WTC11 (cell line): ENCODE measurements at regions not wholly inside any gene's neighbourhood (a gene's known extent, or its start where the extent isn't known, plus 50 kb on each side); places are given as distances from the start of the nearest gene placed in this dataset.

Experiments
- ATAC-seq: fragments of 200-7000 bp; cut with Tn5 transposase; 2 replicates; pipeline ENCODE4 v1.10.0; 2021; ENCODE audit warnings: mild to moderate bottlenecking, moderate library complexity
- CTCF ChIA-PET: fragments of 300-600 bp; sonication (Branson Sonifier 250); formaldehyde crosslinking; loops from one replicate; lab custom pipeline; 2021; ENCODE audit warnings: antibody characterized with exemption; lab: Charles Lee
- POLR2A ChIA-PET: fragments of 350-600 bp; sonication (Branson Sonifier 250); formaldehyde crosslinking; loops from one replicate; lab custom pipeline; 2021; ENCODE audit warnings: antibody characterized with exemption; lab: Charles Lee
- DNase-seq: peaks from one replicate; pipeline ENCODE4 v3.0.0; 2021; ENCODE audit warnings: low spot score
- H3K27ac Mint-ChIP-seq: 2 replicates; pipeline ENCODE4 v1.8.0; 2021; ENCODE audit warnings: mixed read lengths
- H3K27me3 Mint-ChIP-seq: 2 replicates; pipeline ENCODE4 v1.8.0; 2021; ENCODE audit warnings: low read depth, mild to moderate bottlenecking, moderate library complexity, mixed read lengths
- H3K36me3 Mint-ChIP-seq: 2 replicates; pipeline ENCODE4 v1.8.0; 2021; ENCODE audit warnings: mixed read lengths
- H3K4me1 Mint-ChIP-seq: 2 replicates; pipeline ENCODE4 v1.8.0; 2022; ENCODE audit warnings: mixed read lengths
- H3K4me3 Mint-ChIP-seq: 2 replicates; pipeline ENCODE4 v1.8.0; 2021; ENCODE audit warnings: mild to moderate bottlenecking, moderate library complexity, mixed read lengths
- H3K9me3 Mint-ChIP-seq: 2 replicates; pipeline ENCODE4 v1.8.0; 2021; ENCODE audit warnings: mixed read lengths
- AFF4 ChIP-seq: sonication (generic); formaldehyde crosslinking; IDR thresholded peaks from 2 replicates; pipeline ENCODE4 v1.8.1; 2023; ENCODE audit warnings: mild to moderate bottlenecking, missing genetic modification reagents, borderline replicate concordance
- FOXJ3 ChIP-seq: sonication (generic); formaldehyde crosslinking; IDR thresholded peaks from 2 replicates; pipeline ENCODE4 v1.9.0; 2021; ENCODE audit warnings: missing genetic modification reagents, mild to moderate bottlenecking, borderline replicate concordance
- GABPB1 ChIP-seq: sonication (generic); formaldehyde crosslinking; IDR thresholded peaks from 2 replicates; pipeline ENCODE4 v1.8.1; 2023; ENCODE audit warnings: mild to moderate bottlenecking, missing genetic modification reagents
- HMGA2 ChIP-seq: fragments of 250-450 bp; sonication (Bioruptor Pico); IDR thresholded peaks from 2 replicates; pipeline ENCODE4 v1.4.0; 2021; ENCODE audit warnings: mild to moderate bottlenecking, moderate library complexity
- KAT7 ChIP-seq: sonication (generic); formaldehyde crosslinking; IDR thresholded peaks from 2 replicates; pipeline ENCODE4 v1.8.1; 2023; ENCODE audit warnings: missing genetic modification reagents, mild to moderate bottlenecking, borderline replicate concordance
- NFE2L1 ChIP-seq: sonication (generic); formaldehyde crosslinking; IDR thresholded peaks from 2 replicates; pipeline ENCODE4 v1.8.1; 2023; ENCODE audit warnings: missing genetic modification reagents
- RELA ChIP-seq: sonication (generic); formaldehyde crosslinking; IDR thresholded peaks from 2 replicates; pipeline ENCODE4 v1.8.1; 2022; ENCODE audit warnings: missing genetic modification reagents, mild to moderate bottlenecking, borderline replicate concordance
- SOX15 ChIP-seq: fragments of 250-450 bp; sonication (Bioruptor Pico); IDR thresholded peaks from 2 replicates; pipeline ENCODE4 v1.9.0; 2021; ENCODE audit warnings: mild to moderate bottlenecking
- TCF7 ChIP-seq: sonication (generic); formaldehyde crosslinking; IDR thresholded peaks from 2 replicates; pipeline ENCODE4 v1.8.0; 2022; ENCODE audit warnings: mild to moderate bottlenecking, low read depth, missing genetic modification reagents, moderate library complexity
- ZNF138 ChIP-seq: sonication (generic); formaldehyde crosslinking; conservative IDR thresholded peaks from 2 replicates; pipeline ENCODE4 v1.8.1; 2022; ENCODE audit warnings: mild to moderate bottlenecking, moderate library complexity, missing genetic modification reagents
- ZNF317 ChIP-seq: sonication (generic); formaldehyde crosslinking; IDR thresholded peaks from 2 replicates; pipeline ENCODE4 v1.8.1; 2023; ENCODE audit warnings: low read depth, mild to moderate bottlenecking, moderate library complexity, missing genetic modification reagents, borderline replicate concordance
- ZNF396 ChIP-seq: fragments of 250-450 bp; sonication (Bioruptor Pico); IDR thresholded peaks from 2 replicates; pipeline ENCODE4 v1.8.0; 2021; ENCODE audit warnings: mild to moderate bottlenecking, moderate library complexity, borderline replicate concordance
- TF ChIP-seq, protein P1 (sequence below): fragments of 250-450 bp; sonication (Bioruptor Pico); IDR thresholded peaks from 2 replicates; pipeline ENCODE4 v2.1.2; 2022; ENCODE audit warnings: mild to moderate bottlenecking, moderate library complexity
- TF ChIP-seq, protein P2 (sequence below): sonication (generic); formaldehyde crosslinking; IDR thresholded peaks from 2 replicates; pipeline ENCODE4 v1.8.1; 2023; ENCODE audit warnings: mild to moderate bottlenecking, missing genetic modification reagents, moderate library complexity
- TF ChIP-seq, protein P3 (sequence below): sonication (generic); formaldehyde crosslinking; IDR thresholded peaks from 2 replicates; pipeline ENCODE4 v1.8.0; 2022; ENCODE audit warnings: mild to moderate bottlenecking, missing genetic modification reagents
- TF ChIP-seq, protein P4 (sequence below): sonication (generic); formaldehyde crosslinking; IDR thresholded peaks from 2 replicates; pipeline ENCODE4 v1.8.0; 2022; ENCODE audit warnings: mild to moderate bottlenecking, missing genetic modification reagents
- TF ChIP-seq, protein P5 (sequence below): sonication (generic); formaldehyde crosslinking; IDR thresholded peaks from 2 replicates; pipeline ENCODE4 v1.8.1; 2022; ENCODE audit warnings: low read depth, missing genetic modification reagents, borderline replicate concordance

- ATAC-seq = no peak
- H3K27me3 Mint-ChIP-seq = no peaks in the 10 kb centered on the region
- peaks cover 14% of the 10 kb centered on the region for H3K4me1 Mint-ChIP-seq
- DNase-seq = no peak
- no peak overlapping the region for H3K4me3 Mint-ChIP-seq
- ChIA-PET CTCF (no interaction called here), POLR2A (no interaction called here)
- H3K36me3 Mint-ChIP-seq = no peaks in the 10 kb centered on the region
- peaks cover 22% of the 10 kb centered on the region for H3K9me3 Mint-ChIP-seq
- no peak overlapping the region for H3K27ac Mint-ChIP-seq
- TF ChIP-seq, protein P1, sequence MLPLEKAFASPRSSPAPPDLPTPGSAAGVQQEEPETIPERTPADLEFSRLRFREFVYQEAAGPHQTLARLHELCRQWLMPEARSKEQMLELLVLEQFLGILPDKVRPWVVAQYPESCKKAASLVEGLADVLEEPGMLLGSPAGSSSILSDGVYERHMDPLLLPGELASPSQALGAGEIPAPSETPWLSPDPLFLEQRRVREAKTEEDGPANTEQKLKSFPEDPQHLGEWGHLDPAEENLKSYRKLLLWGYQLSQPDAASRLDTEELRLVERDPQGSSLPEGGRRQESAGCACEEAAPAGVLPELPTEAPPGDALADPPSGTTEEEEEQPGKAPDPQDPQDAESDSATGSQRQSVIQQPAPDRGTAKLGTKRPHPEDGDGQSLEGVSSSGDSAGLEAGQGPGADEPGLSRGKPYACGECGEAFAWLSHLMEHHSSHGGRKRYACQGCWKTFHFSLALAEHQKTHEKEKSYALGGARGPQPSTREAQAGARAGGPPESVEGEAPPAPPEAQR (CRISPR knock-in tag) = no peak
- TF ChIP-seq, protein P2, sequence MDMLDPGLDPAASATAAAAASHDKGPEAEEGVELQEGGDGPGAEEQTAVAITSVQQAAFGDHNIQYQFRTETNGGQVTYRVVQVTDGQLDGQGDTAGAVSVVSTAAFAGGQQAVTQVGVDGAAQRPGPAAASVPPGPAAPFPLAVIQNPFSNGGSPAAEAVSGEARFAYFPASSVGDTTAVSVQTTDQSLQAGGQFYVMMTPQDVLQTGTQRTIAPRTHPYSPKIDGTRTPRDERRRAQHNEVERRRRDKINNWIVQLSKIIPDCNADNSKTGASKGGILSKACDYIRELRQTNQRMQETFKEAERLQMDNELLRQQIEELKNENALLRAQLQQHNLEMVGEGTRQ (CRISPR knock-in tag) = no peak
- TF ChIP-seq, protein P3, sequence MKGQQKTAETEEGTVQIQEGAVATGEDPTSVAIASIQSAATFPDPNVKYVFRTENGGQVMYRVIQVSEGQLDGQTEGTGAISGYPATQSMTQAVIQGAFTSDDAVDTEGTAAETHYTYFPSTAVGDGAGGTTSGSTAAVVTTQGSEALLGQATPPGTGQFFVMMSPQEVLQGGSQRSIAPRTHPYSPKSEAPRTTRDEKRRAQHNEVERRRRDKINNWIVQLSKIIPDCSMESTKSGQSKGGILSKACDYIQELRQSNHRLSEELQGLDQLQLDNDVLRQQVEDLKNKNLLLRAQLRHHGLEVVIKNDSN (CRISPR knock-in tag) = no peak
- no peak for TF ChIP-seq ZNF396 (CRISPR knock-in tag)
- TF ChIP-seq, protein P4, sequence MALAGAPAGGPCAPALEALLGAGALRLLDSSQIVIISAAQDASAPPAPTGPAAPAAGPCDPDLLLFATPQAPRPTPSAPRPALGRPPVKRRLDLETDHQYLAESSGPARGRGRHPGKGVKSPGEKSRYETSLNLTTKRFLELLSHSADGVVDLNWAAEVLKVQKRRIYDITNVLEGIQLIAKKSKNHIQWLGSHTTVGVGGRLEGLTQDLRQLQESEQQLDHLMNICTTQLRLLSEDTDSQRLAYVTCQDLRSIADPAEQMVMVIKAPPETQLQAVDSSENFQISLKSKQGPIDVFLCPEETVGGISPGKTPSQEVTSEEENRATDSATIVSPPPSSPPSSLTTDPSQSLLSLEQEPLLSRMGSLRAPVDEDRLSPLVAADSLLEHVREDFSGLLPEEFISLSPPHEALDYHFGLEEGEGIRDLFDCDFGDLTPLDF (CRISPR knock-in tag) = no peak
- TF ChIP-seq RELA (CRISPR knock-in tag) = no peak
- TF ChIP-seq TCF7 (CRISPR knock-in tag) = no peak
- TF ChIP-seq FOXJ3 (CRISPR knock-in tag) = no peak
- TF ChIP-seq KAT7 (CRISPR knock-in tag) = no peak
- TF ChIP-seq AFF4 (CRISPR knock-in tag) = no peak
- TF ChIP-seq HMGA2 (CRISPR knock-in tag) = no peak
- TF ChIP-seq ZNF138 (CRISPR knock-in tag) = no peak
- TF ChIP-seq ZNF317 = no peak
- no peak for TF ChIP-seq SOX15 (CRISPR knock-in tag)
- TF ChIP-seq NFE2L1 (CRISPR knock-in tag) = no peak
- TF ChIP-seq GABPB1 (CRISPR knock-in tag) = no peak
- TF ChIP-seq, protein P5, sequence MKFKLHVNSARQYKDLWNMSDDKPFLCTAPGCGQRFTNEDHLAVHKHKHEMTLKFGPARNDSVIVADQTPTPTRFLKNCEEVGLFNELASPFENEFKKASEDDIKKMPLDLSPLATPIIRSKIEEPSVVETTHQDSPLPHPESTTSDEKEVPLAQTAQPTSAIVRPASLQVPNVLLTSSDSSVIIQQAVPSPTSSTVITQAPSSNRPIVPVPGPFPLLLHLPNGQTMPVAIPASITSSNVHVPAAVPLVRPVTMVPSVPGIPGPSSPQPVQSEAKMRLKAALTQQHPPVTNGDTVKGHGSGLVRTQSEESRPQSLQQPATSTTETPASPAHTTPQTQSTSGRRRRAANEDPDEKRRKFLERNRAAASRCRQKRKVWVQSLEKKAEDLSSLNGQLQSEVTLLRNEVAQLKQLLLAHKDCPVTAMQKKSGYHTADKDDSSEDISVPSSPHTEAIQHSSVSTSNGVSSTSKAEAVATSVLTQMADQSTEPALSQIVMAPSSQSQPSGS (CRISPR knock-in tag) = no peak
Observed at GRCh38 chr6:155582016-155582991, 126.7 kb upstream of the NOX3 start.
